CD14-positive monocyte (primary cell): ENCODE measurements at regions not wholly inside any gene's neighbourhood (a gene's known extent, or its start where the extent isn't known, plus 50 kb on each side); places are given as distances from the start of the nearest gene placed in this dataset.

Source experiments
- DNase-seq, 3 donors: peaks; one replicate each; pipeline ENCODE4 v3.0.0-alpha.2; 2011 to 2022
- H2AFZ ChIP-seq: 2 replicates; pipeline ENCODE4 v1.6.0; 2012; ENCODE audit warnings: mild to moderate bottlenecking, low read depth, low read length, inconsistent platforms; ENCODE audit not compliant: insufficient read depth, poor library complexity, severe bottlenecking
- H3K27ac ChIP-seq, 2 donors: 1 replicate in 1 of 2; 2 replicates in 1 of 2; pipeline ENCODE4 v1.5.1; 2012 to 2013; ENCODE audit warnings: low read length in 2 of 2, control low read depth in 1 of 2, inconsistent platforms in 1 of 2, low read depth in 1 of 2, mild to moderate bottlenecking in 1 of 2
- H3K27me3 ChIP-seq, 2 donors: one replicate each; pipeline versions ENCODE4 v1.6.0 to v1.6.1; 2011 to 2013; ENCODE audit warnings: low read length in 2 of 2; ENCODE audit not compliant: control insufficient read depth in 2 of 2, insufficient read depth in 2 of 2
- H3K36me3 ChIP-seq, 2 donors: replicated peaks in 1 of 2; 1 replicate in 1 of 2; 2 replicates in 1 of 2; pipeline versions ENCODE4 v1.5.1 to v1.6.1; 2012 to 2013; ENCODE audit warnings: low read length in 2 of 2, control low read depth in 1 of 2, inconsistent platforms in 1 of 2, mild to moderate bottlenecking in 1 of 2; ENCODE audit not compliant: insufficient read depth in 2 of 2, control insufficient read depth in 1 of 2
- H3K4me1 ChIP-seq, 2 donors: 1 replicate in 1 of 2; 2 replicates in 1 of 2; pipeline versions ENCODE4 v1.5.1 to v1.6.1; 2012 to 2013; ENCODE audit warnings: low read length in 2 of 2, control low read depth in 1 of 2, inconsistent platforms in 1 of 2, mild to moderate bottlenecking in 1 of 2, moderate library complexity in 1 of 2; ENCODE audit not compliant: insufficient read depth in 2 of 2, control insufficient read depth in 1 of 2
- H3K4me2 ChIP-seq: replicated peaks from 2 replicates; pipeline ENCODE3; 2012; ENCODE audit warnings: low read length, moderate library complexity, mild to moderate bottlenecking; ENCODE audit not compliant: poor library complexity, severe bottlenecking; ENCODE audit errors: extremely low read depth
- H3K4me3 ChIP-seq, 3 experiments: fragments of 200-600 bp in 1 of 3; sonication (generic) in 1 of 3; replicated peaks in 1 of 3; 1 replicate in 2 of 3; 2 replicates in 1 of 3; pipeline ENCODE4 v1.5.1; 2011 to 2013; ENCODE audit warnings: low read length in 3 of 3, mild to moderate bottlenecking in 3 of 3, control low read depth in 2 of 3, low read depth in 2 of 3, inconsistent platforms in 1 of 3, moderate library complexity in 1 of 3
- H3K79me2 ChIP-seq: 2 replicates; pipeline ENCODE4 v1.6.0; 2012; ENCODE audit warnings: mild to moderate bottlenecking, control low read depth, inconsistent platforms, low read length, moderate library complexity; ENCODE audit not compliant: insufficient read depth
- H3K9ac ChIP-seq: 2 replicates; pipeline ENCODE4 v1.6.0; 2017; ENCODE audit warnings: low read length, mild to moderate bottlenecking; ENCODE audit not compliant: insufficient read depth, poor library complexity, severe bottlenecking
- H3K9me3 ChIP-seq, 2 donors: replicated peaks in 1 of 2; 1 replicate in 1 of 2; 2 replicates in 1 of 2; pipeline versions ENCODE4 v1.5.1 to v1.6.1; 2012 to 2013; ENCODE audit warnings: low read length in 2 of 2, control low read depth in 1 of 2; ENCODE audit not compliant: control insufficient read depth in 1 of 2, insufficient read depth in 1 of 2
- H4K20me1 ChIP-seq: 2 replicates; pipeline ENCODE4 v1.6.0; 2012; ENCODE audit warnings: mild to moderate bottlenecking, low read length, control low read depth, moderate library complexity; ENCODE audit not compliant: insufficient read depth
- H3K27ac Mint-ChIP-seq, 7 donors: one replicate each; pipeline ENCODE4 v1.8.0; 2020; ENCODE audit warnings: mild to moderate bottlenecking in 7 of 7, mixed read lengths in 7 of 7, moderate library complexity in 6 of 7, inconsistent platforms in 2 of 7
- H3K27me3 Mint-ChIP-seq, 3 donors: one replicate each; pipeline ENCODE4 v1.8.0; 2021 to 2022; ENCODE audit warnings: low read depth in 3 of 3, mild to moderate bottlenecking in 3 of 3, mixed read lengths in 3 of 3, moderate library complexity in 3 of 3, inconsistent platforms in 1 of 3
- H3K36me3 Mint-ChIP-seq, 2 donors: one replicate each; pipeline ENCODE4 v1.8.0; 2020; ENCODE audit warnings: mixed read lengths in 2 of 2, inconsistent platforms in 1 of 2, mild to moderate bottlenecking in 1 of 2
- H3K4me1 Mint-ChIP-seq: one replicate; pipeline ENCODE4 v1.8.0; 2020; ENCODE audit warnings: mild to moderate bottlenecking, mixed read lengths
- H3K4me3 Mint-ChIP-seq, 2 donors: one replicate each; pipeline ENCODE4 v1.8.0; 2020; ENCODE audit warnings: mild to moderate bottlenecking in 2 of 2, mixed read lengths in 2 of 2, moderate library complexity in 1 of 2
- H3K9me3 Mint-ChIP-seq, 7 donors: one replicate each; pipeline ENCODE4 v1.8.0; 2020 to 2022; ENCODE audit warnings: mixed read lengths in 7 of 7, mild to moderate bottlenecking in 6 of 7, moderate library complexity in 6 of 7, inconsistent platforms in 2 of 7
- CTCF ChIP-seq: fragments of 200-600 bp; IDR thresholded peaks from one replicate; pipeline ENCODE4 v1.8.0; 2022; ENCODE audit warnings: antibody characterized with exemption, mild to moderate bottlenecking
- WGBS: methylation state at CpG from one replicate; pipeline ENCODE4 v1.1.5; 2013; ENCODE audit warnings: missing lambda C conversion rate; ENCODE audit not compliant: insufficient coverage; 5-methylcytosine and 5-hydroxymethylcytosine counted together
- intact Hi-C, 2 donors: fragments of 100-400 bp; cut with micrococcal nuclease; formaldehyde crosslinking; loops; one replicate each; pipeline versions ENCODE4 v1.15.0 to v1.15.1; 2023

- no peak for DNase-seq
- no CpG with 5 or more reads among the region's 2 CpGs for WGBS
- no peak overlapping the region for H3K4me3 Mint-ChIP-seq
Measured at GRCh38 chr9:11708899-11709298, 984.3 kb upstream of the TYRP1 start.

GRCh38 chr9:11709567-11709966 is 983.6 kb upstream of the TYRP1 start:
- Mint-ChIP-seq H3K27me3 (no peaks in the 10 kb centered on the region), H3K4me1 (no peaks in the 10 kb centered on the region), H3K4me3 (no peak overlapping the region), H3K27ac (no peak overlapping the region), H3K36me3 (no peaks in the 10 kb centered on the region), H3K9me3 (peaks cover 0 to 4% (median 0%) of the 10 kb centered on the region in 7 donors)
- Histone ChIP-seq H3K4me2 (no peak overlapping the region), H3K4me3 (no peak overlapping the region), H3K4me1 (no peaks in the 10 kb centered on the region), H3K27ac (no peak overlapping the region), H3K79me2 (no peaks in the 10 kb centered on the region), H3K36me3 (no peaks in the 10 kb centered on the region), H3K9ac (no peak overlapping the region), H3K9me3 (no peaks in the 10 kb centered on the region), H4K20me1 (no peaks in the 10 kb centered on the region), H2AFZ (no peak overlapping the region), H3K27me3 (no peaks in the 10 kb centered on the region)
- intact Hi-C loops, result no loop called here
- no peak for TF ChIP-seq CTCF
- DNase-seq, result no peak
- no CpG with 5 or more reads among the region's 1 CpG for WGBS

More at GRCh38 chr9:11708899-11709298, 984.3 kb upstream of the TYRP1 start:
- no peak for TF ChIP-seq CTCF
- Histone ChIP-seq H3K9ac (no peak overlapping the region), H3K27me3 (no peaks in the 10 kb centered on the region), H3K4me2 (no peak overlapping the region), H3K79me2 (no peaks in the 10 kb centered on the region), H4K20me1 (no peaks in the 10 kb centered on the region), H3K36me3 (no peaks in the 10 kb centered on the region), H3K9me3 (no peaks in the 10 kb centered on the region), H3K27ac (no peak overlapping the region), H3K4me1 (no peaks in the 10 kb centered on the region), H3K4me3 (no peak overlapping the region), H2AFZ (no peak overlapping the region)
- intact Hi-C loops, result no loop called here
- Mint-ChIP-seq H3K9me3 (peaks cover 0 to 4% (median 0%) of the 10 kb centered on the region in 7 donors), H3K27ac (no peak overlapping the region), H3K27me3 (no peaks in the 10 kb centered on the region), H3K4me1 (no peaks in the 10 kb centered on the region), H3K36me3 (no peaks in the 10 kb centered on the region)
